ENCODE measurements at regions not wholly inside any gene's neighbourhood (a gene's known extent, or its start where the extent isn't known, plus 50 kb on each side); places are given as distances from the start of the nearest gene placed in this dataset.

DNA sequence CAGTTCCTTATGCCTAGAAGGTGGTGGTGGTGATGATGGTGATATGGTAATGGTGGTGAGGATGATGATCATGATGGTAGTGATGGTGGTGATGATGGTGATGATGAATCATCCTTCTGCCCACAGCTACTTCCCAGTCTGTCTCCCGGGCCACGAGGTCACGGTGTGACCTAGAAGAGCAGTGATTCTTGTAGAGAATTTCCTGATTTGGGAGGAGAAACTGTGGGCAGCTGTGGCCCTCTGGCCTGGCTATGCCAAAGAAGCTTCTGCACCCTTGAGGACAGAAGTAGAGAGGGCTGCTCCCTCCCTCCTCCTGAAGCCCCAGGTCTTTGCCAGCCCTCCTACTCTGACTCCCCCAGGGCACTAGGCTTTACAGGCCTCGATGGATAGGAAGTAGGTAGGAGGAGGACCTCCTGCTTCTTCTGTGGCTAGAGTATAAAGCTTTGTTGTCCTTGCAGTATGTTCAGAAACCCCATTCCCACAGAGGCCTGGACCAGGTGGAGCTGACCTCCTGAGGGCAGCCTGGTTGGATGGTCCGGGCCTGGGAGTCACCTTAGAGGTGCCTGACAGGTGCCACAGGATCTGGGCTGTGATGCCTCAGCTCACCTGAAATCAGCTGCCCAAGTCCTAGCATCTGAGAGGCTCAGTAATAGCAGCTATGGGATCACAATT lies 57.9 kb upstream of the EPAS1 start:
- H3K27ac Mint-ChIP-seq = peak overlapping the region; percentile 84
- H3K36me3 Mint-ChIP-seq (ENCODE audit: low read depth) = no peaks in the 10 kb centered on the region
- ATAC-seq = peak; percentile 60
- H3K4me1 Mint-ChIP-seq = peaks cover 23% of the 10 kb centered on the region
- peak; percentile 10 for DNase-seq
- no peak overlapping the region for H3K4me3 Mint-ChIP-seq
- H3K9me3 Mint-ChIP-seq = peaks cover 4% of the 10 kb centered on the region
- no peaks in the 10 kb centered on the region for H3K27me3 Mint-ChIP-seq

DNA sequence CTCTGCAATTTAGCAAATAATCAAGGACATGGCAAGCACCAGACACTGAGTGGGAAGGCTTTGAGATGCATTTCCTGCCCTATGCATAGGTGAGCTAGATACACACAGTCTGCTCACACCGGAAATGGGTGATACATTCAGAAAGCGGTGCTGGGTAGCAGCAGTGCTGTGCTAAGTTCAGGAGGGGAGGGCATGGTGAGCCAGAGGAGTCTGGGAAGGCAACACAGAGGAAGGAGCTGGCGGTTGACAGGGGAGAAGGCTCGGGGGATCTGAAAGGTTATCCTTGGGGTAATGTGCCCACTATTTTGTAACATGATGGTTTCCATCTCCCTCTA lies 57.4 kb upstream of the EPAS1 start:
- no peaks in the 10 kb centered on the region for H3K27me3 Mint-ChIP-seq
- ATAC-seq (peak; percentile 94), DNase-seq (peak; percentile 41)
- H3K4me1 Mint-ChIP-seq = peaks cover 23% of the 10 kb centered on the region
- no peak overlapping the region for H3K4me3 Mint-ChIP-seq
- H3K9me3 Mint-ChIP-seq = peaks cover 4% of the 10 kb centered on the region
- peak overlapping the region; percentile 64 for H3K27ac Mint-ChIP-seq
- H3K36me3 Mint-ChIP-seq (ENCODE audit: low read depth) = no peaks in the 10 kb centered on the region

DNA sequence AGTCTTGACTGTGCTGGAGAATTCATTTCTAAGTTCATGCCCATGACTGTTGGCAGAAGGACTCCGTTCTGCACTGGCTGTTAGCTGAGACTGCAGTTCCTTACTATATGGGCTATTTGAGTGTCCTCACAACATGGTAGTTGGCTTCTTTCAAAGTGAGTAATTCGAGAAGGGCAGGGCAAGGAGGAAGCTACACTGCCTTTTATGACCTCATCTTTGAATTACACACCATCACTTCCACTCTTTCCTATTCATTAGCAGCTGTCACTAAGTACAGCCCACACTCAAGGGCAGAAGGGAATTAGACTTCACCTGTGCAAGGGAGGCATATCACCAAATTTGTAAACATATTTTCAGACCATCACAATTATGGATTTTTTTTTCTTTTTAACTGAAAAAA lies 55.9 kb upstream of the EPAS1 start:
- peaks cover 22% of the 10 kb centered on the region for H3K4me1 Mint-ChIP-seq
- no peaks in the 10 kb centered on the region for H3K36me3 Mint-ChIP-seq (ENCODE audit: low read depth)
- peaks cover 4% of the 10 kb centered on the region for H3K9me3 Mint-ChIP-seq
- no peak overlapping the region for H3K27ac Mint-ChIP-seq
- DNase-seq = no peak
- ATAC-seq = no peak
- no peak overlapping the region for H3K4me3 Mint-ChIP-seq
- no peaks in the 10 kb centered on the region for H3K27me3 Mint-ChIP-seq

DNA sequence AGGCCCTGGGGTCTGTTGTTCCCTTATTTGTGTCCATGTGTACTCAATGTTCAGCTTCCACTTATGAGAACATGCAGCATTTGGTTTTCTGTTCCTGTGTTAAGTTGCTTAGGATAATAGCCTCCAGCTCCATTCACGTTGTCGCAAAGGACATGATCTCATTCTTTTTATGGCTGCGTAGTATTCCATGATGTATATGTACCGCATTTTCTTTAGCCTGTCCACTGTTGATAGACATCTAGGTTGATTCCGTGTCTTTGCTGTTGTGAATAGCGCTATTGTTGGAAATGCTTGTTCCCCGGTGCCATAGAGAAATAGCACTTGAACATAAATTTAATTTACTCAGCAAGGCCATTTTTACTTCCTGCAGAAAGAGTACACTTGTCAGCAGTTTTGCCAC lies 51.3 kb upstream of the EPAS1 start:
- Mint-ChIP-seq H3K36me3 (ENCODE audit: low read depth) (no peaks in the 10 kb centered on the region), H3K27me3 (no peaks in the 10 kb centered on the region), H3K9me3 (no peaks in the 10 kb centered on the region), H3K4me3 (no peak overlapping the region), H3K27ac (no peak overlapping the region), H3K4me1 (no peaks in the 10 kb centered on the region)
- ATAC-seq (no peak), DNase-seq (no peak)

DNA sequence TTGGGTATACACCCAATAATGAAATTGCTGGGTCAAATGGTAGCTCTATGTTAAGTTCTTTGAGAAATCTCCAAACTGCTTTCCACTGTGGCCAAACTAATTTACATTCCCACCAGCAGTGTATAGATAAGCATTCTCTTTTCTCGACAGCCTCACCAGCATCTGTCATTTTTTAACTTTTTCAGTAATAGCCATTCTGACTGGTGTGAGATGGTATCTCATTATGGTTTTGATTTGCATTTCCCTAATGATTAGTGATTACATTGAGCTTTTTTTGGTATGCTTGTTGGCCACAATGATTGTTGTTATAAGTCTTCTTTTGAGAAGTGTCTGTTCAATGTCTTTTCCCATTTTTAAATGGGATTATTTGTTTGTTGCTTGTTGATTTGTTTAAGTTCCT lies 50.4 kb upstream of the EPAS1 start:
- ATAC-seq (no peak), DNase-seq (no peak)
- Mint-ChIP-seq H3K27ac (no peak overlapping the region), H3K36me3 (ENCODE audit: low read depth) (no peaks in the 10 kb centered on the region), H3K9me3 (no peaks in the 10 kb centered on the region), H3K27me3 (no peaks in the 10 kb centered on the region), H3K4me1 (no peaks in the 10 kb centered on the region), H3K4me3 (no peak overlapping the region)

Measured in activated naive CD8-positive, alpha-beta T cell treated with anti-CD3 and anti-CD28 coated beads, Interleukin-2, amount 50 U/mL, for 24 hours (primary cell).